IMR-90 (cell line): ENCODE measurements at regions not wholly inside any gene's neighbourhood (a gene's known extent, or its start where the extent isn't known, plus 50 kb on each side); places are given as distances from the start of the nearest gene placed in this dataset.

Experiments used
- CEBPB ChIP-seq: IDR thresholded peaks from 2 replicates; pipeline ENCODE4 v1.6.1; 2012; ENCODE audit warnings: low read depth, low read length, improper control_type of control experiment
- CHD1 ChIP-seq: IDR thresholded peaks from 2 replicates; pipeline ENCODE4 v1.6.1; 2012; ENCODE audit warnings: low read depth, low read length, improper control_type of control experiment
- CTCF ChIP-seq: conservative IDR thresholded peaks from 2 replicates; pipeline ENCODE4 v1.5.1; 2012; ENCODE audit warnings: mild to moderate bottlenecking, low read depth, low read length, improper control_type of control experiment
- ELK1 ChIP-seq: fragments of 150-350 bp; IDR thresholded peaks from 2 replicates; pipeline ENCODE4 v1.6.1; 2016; ENCODE audit warnings: low read depth, mild to moderate bottlenecking, low read length, moderate library complexity, borderline replicate concordance
- FOS ChIP-seq: fragments of 150-350 bp; IDR thresholded peaks from 2 replicates; pipeline ENCODE4 v1.6.1; 2016; ENCODE audit warnings: low read depth, low read length
- MAFK ChIP-seq: IDR thresholded peaks from 2 replicates; pipeline ENCODE4 v1.6.1; 2012; ENCODE audit warnings: low read depth, low read length, improper control_type of control experiment
- MAZ ChIP-seq: IDR thresholded peaks from 2 replicates; pipeline ENCODE4 v1.6.1; 2012; ENCODE audit warnings: low read depth, mild to moderate bottlenecking, low read length, improper control_type of control experiment, moderate library complexity, borderline replicate concordance
- POLR2A ChIP-seq: IDR thresholded peaks from 2 replicates; pipeline ENCODE4 v1.6.1; 2012; ENCODE audit warnings: mild to moderate bottlenecking, low read depth, low read length
- RAD21 ChIP-seq: IDR thresholded peaks from 2 replicates; pipeline ENCODE4 v1.6.1; 2012; ENCODE audit warnings: low read length, improper control_type of control experiment
- RCOR1 ChIP-seq: IDR thresholded peaks from 2 replicates; pipeline ENCODE4 v1.6.1; 2012; ENCODE audit warnings: mild to moderate bottlenecking, low read length, improper control_type of control experiment; ENCODE audit not compliant: insufficient replicate concordance
- RFX5 ChIP-seq: IDR thresholded peaks from 2 replicates; pipeline ENCODE4 v1.8.0; 2012; ENCODE audit warnings: low read depth, mild to moderate bottlenecking, low read length, moderate library complexity
- SMC3 ChIP-seq: fragments of 150-350 bp; IDR thresholded peaks from 2 replicates; pipeline ENCODE4 v1.6.1; 2016; ENCODE audit warnings: low read depth, mild to moderate bottlenecking, antibody characterized with exemption, low read length, moderate library complexity
- USF2 ChIP-seq: fragments of 150-350 bp; IDR thresholded peaks from 2 replicates; pipeline ENCODE4 v1.6.1; 2017; ENCODE audit warnings: mild to moderate bottlenecking, antibody characterized with exemption, low read length, low read depth

- TF ChIP-seq POLR2A = no peak
- TF ChIP-seq CTCF = no peak
- TF ChIP-seq SMC3 = no peak
- no peak for TF ChIP-seq MAZ
- no peak for TF ChIP-seq RFX5
- TF ChIP-seq RAD21 = no peak
- no peak for TF ChIP-seq ELK1
- TF ChIP-seq RCOR1 = no peak
- TF ChIP-seq USF2 = no peak
- TF ChIP-seq CHD1 = no peak
- no peak for TF ChIP-seq MAFK
- no peak for TF ChIP-seq FOS
- TF ChIP-seq CEBPB = no peak
These were observed 210.8 kb upstream of the FLRT2 start for GRCh38 chr14:85319101-85319500.
